ENCODE measurements at regions not wholly inside any gene's neighbourhood (a gene's known extent, or its start where the extent isn't known, plus 50 kb on each side); places are given as distances from the start of the nearest gene placed in this dataset.

GRCh38 chr4:38590046-38590445 is 74.0 kb upstream of the KLF3 start (continued):
- TF ChIP-seq RREB1 (CRISPR knock-in tag; IDR thresholded peaks at IDR 0.05), result no peak
- no peak for TF ChIP-seq ATF2 (CRISPR knock-in tag; IDR thresholded peaks at IDR 0.05)
- TF ChIP-seq JUND (IDR thresholded peaks at IDR 0.05; ENCODE audit: borderline replicate concordance, low read depth, low read length), result no peak
- TF ChIP-seq JUND (tag; IDR thresholded peaks at IDR 0.05; ENCODE audit: borderline replicate concordance, low read depth, low read length), result no peak
- TF ChIP-seq ZNF507 (tag; conservative IDR thresholded peaks at IDR 0.05), result no peak
- no peak for TF ChIP-seq RUNX1 (IDR thresholded peaks at IDR 0.05; ENCODE audit: low read depth)

All from K562 (cell line).